NB4 (cell line): ENCODE measurements at regions not wholly inside any gene's neighbourhood (a gene's known extent, or its start where the extent isn't known, plus 50 kb on each side); places are given as distances from the start of the nearest gene placed in this dataset.
A peak's percentile ranks its signal among the peaks of the same experiment; 100 is the strongest.

Experiments
- DNase-seq: peaks from one replicate; pipeline ENCODE4 v3.0.0; 2010; ENCODE audit warnings: low read depth
- H3K4me3 ChIP-seq: one replicate; pipeline ENCODE4 v1.5.1; 2011; ENCODE audit warnings: mild to moderate bottlenecking, low read depth, low read length, moderate library complexity
- MYC ChIP-seq: IDR thresholded peaks from 2 replicates; pipeline ENCODE4 v1.6.1; 2011; ENCODE audit warnings: low read depth, low read length
- POLR2A ChIP-seq: IDR thresholded peaks from 2 replicates; pipeline ENCODE4 v1.6.1; 2011; ENCODE audit warnings: mild to moderate bottlenecking; ENCODE audit not compliant: insufficient read length; ENCODE audit errors: extremely low read depth
- TF ChIP-seq, protein P1 (sequence below): IDR thresholded peaks from one replicate; pipeline ENCODE4 v1.5.1; 2012; ENCODE audit warnings: low read depth, low read length
- TF ChIP-seq, protein P2 (sequence below): IDR thresholded peaks from 2 replicates; pipeline ENCODE4 v1.6.1; 2011; ENCODE audit warnings: low read depth, low read length

DNA sequence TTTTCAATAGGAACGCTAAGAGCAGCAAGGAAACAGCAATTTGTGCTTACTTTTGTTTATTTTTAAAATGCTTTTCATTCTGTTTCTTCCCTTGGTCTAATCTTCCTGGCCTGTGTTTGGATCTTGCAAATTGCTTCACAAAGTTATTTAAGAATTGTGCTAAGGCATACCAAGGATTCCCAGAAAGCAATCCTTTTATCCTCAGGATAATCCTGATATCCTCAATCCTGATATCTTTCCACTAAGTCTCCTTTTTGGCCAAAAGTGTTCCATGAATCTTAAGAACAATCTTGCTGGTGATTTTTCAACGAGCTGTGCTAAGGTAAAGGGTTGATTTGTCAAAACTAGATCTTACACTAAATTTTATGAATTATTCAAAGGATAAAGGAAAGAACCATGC, 1577.9 kb downstream of the PLA2G4A start:
- DNase-seq, result no peak
- TF ChIP-seq POLR2A, result no peak
- TF ChIP-seq, protein P1, sequence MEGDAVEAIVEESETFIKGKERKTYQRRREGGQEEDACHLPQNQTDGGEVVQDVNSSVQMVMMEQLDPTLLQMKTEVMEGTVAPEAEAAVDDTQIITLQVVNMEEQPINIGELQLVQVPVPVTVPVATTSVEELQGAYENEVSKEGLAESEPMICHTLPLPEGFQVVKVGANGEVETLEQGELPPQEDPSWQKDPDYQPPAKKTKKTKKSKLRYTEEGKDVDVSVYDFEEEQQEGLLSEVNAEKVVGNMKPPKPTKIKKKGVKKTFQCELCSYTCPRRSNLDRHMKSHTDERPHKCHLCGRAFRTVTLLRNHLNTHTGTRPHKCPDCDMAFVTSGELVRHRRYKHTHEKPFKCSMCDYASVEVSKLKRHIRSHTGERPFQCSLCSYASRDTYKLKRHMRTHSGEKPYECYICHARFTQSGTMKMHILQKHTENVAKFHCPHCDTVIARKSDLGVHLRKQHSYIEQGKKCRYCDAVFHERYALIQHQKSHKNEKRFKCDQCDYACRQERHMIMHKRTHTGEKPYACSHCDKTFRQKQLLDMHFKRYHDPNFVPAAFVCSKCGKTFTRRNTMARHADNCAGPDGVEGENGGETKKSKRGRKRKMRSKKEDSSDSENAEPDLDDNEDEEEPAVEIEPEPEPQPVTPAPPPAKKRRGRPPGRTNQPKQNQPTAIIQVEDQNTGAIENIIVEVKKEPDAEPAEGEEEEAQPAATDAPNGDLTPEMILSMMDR, result no peak
- TF ChIP-seq, protein P2, sequence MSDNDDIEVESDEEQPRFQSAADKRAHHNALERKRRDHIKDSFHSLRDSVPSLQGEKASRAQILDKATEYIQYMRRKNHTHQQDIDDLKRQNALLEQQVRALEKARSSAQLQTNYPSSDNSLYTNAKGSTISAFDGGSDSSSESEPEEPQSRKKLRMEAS, result no peak
- no peak for TF ChIP-seq MYC

DNA sequence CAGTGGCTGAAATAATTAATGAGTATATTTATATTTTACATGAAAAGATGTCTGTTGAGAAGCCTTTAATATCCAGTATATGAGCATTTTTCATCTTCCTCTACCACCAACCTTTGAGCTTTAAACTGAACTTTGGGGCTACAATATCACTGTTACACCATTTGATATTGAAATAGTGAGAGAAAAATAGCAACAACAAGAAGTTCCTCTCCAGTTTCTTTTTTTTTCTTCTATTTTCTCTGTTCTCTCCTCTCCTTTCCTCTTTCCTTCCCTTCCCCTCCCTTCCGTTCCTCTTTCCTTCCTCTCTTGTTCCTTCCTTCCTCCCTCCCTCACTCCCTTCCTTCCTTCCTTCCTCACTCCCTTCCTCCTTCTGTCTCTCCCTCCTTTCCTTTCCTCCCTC, 1591.4 kb downstream of the PLA2G4A start:
- H3K4me3 ChIP-seq, result no peak overlapping the region
- no peak for DNase-seq
- TF ChIP-seq, protein P1, result no peak
- TF ChIP-seq POLR2A (no peak), MYC (no peak)
- TF ChIP-seq, protein P2, result no peak

More for the DNA sequence above, 1577.9 kb downstream of the PLA2G4A start:
- H3K4me3 ChIP-seq, result no peak overlapping the region

DNA sequence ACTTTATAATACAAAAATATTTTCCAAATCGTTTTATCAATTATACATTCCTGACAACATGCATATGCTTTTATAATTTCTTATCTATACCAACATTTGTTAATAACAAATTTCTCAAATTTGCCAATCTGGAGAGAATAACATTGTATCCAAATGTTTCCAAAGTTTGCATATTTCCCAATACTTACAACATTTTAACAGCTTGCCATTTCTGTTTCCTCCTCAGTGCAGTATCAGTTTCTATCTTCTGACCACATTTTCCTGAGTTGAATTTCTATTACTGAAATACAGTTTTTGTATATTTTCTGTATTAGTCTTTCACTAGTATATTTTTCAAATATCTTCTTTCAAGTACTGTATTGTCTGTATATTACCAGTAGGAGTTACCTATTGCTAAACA, 1594.3 kb downstream of the PLA2G4A start:
- DNase-seq, result peak; percentile 7
- TF ChIP-seq, protein P2, result no peak
- no peak for TF ChIP-seq POLR2A
- TF ChIP-seq, protein P1, result no peak
- TF ChIP-seq MYC, result no peak

DNA sequence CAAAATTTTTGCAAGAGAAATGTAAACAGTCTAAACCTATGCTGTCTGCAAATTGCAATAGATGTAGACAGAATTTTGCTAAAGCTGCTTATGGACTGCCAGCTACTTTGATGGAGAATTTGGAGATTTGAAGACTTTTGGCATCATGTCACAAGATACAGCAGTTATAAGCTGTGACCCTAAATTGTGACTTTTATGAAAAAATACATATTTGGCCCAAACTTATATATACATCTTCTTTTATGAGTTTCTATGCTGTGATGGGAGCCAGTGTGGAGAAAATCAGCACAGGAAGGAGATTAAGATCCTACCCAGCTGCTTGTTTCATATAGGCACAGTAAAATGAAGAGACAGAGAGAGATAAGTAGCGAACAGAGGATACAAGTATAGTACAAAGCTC, 1595.4 kb downstream of the PLA2G4A start:
- no peak overlapping the region for H3K4me3 ChIP-seq
- TF ChIP-seq, protein P2, result no peak
- TF ChIP-seq MYC (no peak), POLR2A (no peak)
- TF ChIP-seq, protein P1, result no peak
- DNase-seq, result no peak

More for the DNA sequence above, 1594.3 kb downstream of the PLA2G4A start:
- no peak overlapping the region for H3K4me3 ChIP-seq

DNA sequence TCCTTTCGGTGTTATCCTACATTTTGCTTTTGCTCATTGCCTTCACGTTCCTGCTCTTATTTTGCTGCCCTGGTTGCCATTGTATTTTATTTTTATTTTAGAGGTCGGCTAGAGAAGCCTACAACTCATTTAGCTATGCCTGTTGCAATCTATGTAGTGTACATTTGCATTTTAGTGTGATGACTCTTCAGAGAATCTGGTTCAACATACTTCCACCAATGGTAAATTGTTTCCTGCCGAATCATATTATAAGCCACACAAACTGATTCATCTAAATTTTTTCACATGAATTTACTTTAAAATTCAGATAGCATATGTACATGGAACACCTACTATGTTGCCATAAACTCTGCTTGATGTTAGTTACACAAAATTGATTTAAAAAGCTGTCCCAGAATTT, 1596.9 kb downstream of the PLA2G4A start:
- TF ChIP-seq MYC (no peak), POLR2A (no peak)
- TF ChIP-seq, protein P1, result no peak
- TF ChIP-seq, protein P2, result no peak
- no peak for DNase-seq
- no peak overlapping the region for H3K4me3 ChIP-seq

DNA sequence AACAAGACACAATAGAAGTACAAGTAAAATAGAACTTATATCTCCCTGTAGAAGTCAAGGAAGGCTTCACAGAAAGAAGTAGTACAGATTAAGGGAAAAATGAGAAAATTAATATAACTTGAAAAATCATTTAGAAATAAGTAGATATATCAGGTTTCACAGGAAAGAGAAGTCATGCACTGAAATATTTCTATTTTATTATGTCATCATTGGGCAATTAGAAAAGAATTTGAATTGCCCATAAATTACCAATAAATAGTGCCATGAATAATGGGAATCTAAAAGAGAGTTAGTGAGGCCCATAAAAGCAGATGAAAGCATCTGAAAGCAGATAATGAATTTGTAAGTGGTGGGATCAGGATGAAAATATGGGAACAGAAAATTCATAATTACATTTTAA, 1597.8 kb downstream of the PLA2G4A start:
- no peak for TF ChIP-seq MYC
- TF ChIP-seq, protein P2, result no peak
- H3K4me3 ChIP-seq, result no peak overlapping the region
- no peak for DNase-seq
